CD4-positive, alpha-beta T cell treated with Interferon alpha-2 for 1 hour (primary cell): ENCODE measurements at regions not wholly inside any gene's neighbourhood (a gene's known extent, or its start where the extent isn't known, plus 50 kb on each side); places are given as distances from the start of the nearest gene placed in this dataset.
"Not testable (repeated sequence)": the region's sequence is repeated elsewhere in the genome, so short reads cannot be mapped to it uniquely, and the experiment has no call there.

ENCODE experiments used
- DNase-seq, 2 donors: peaks; one replicate each; pipeline ENCODE4 v3.0.0-alpha.2; 2020 to 2022

GRCh38 chr4:138790706-138791340 lies 224.8 kb upstream of the NOCT start:
- no peak for DNase-seq

DNA sequence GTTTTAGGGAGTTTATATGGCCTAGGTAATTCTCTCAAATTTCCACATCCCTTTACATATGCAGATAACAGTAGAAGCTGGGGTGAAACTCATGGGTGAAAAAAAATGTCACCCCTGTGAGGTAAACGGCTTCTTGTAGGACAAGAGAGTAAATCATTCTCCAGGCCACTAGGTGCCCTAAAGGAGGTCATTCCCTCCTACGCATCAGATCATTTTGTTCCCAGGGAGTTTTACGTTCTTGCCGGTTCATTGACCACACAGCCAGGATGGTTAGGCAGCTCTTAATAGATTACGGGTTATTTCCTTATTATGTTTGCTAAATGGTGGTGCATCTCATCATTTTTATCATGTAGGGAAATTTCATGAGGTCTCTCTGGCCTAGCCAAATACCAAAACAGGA lies 225.8 kb upstream of the NOCT start:
- no peak for DNase-seq

DNA sequence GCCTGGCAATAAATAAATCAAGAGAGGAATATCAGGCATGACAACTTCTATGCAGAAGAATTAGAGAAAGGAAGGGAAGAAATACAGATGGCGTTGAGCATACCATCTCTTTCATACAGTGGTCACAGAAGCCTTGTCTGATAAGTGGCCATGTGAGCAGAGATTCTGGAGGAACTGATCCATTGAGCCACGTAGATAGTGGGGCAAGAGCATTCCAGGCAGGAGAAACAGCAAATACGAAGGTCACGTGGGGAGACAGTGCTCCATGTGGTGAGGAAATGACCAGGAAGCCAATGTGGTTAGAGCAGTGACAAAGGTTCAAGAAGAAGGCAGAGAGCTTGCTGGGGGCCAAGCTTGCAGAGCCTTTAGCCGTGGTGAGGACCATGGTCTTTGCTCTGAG lies 226.7 kb upstream of the NOCT start:
- DNase-seq = no peak

DNA sequence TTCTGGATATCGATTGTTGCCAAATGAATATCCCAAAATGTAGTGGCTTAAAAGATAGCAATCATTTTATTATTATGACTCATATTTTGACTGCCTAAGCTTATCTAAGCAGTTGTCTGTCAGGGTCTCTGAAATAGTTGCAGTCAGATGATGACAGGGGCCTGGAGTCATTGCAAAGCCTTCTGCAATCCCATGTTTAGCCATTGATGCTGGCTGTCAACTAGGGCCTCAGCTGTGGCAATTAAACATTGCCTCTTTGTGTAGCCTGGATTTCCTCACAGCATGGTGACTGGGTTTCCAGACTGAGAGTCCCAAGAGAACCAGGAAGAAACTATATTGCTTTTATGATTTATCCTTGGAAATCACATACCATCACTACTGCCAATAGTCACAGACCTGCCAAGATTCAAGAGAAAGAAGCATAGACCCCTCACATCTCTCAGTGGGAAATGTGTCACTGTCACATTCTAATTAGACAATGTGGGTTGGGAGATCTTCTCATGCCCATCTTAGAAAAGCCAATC lies 227.3 kb upstream of the NOCT start:
- DNase-seq = no peak

- DNase-seq = not testable (repeated sequence)
These were observed 235.8 kb upstream of the NOCT start for GRCh38 chr4:138779761-138780160.

DNA sequence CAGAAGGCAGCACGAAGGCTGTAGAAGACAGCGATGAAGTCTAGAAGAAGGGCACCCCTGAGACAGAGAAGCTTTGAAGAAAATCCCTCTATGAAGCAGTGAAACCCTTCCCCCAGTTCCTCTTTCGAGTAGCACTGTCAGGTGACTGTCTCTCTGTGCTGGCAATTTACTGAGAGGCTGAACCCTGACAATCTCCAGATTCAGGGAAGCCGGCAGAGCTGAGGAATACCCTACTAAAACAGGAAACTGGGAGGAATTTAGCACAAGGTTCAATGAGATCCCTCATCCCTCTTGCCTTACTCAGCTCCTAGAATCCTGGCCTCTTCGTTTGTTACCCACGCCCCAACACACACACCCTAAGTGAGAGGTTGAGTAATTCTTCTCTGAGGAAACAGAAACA lies 239.7 kb upstream of the NOCT start:
- no peak for DNase-seq

DNA sequence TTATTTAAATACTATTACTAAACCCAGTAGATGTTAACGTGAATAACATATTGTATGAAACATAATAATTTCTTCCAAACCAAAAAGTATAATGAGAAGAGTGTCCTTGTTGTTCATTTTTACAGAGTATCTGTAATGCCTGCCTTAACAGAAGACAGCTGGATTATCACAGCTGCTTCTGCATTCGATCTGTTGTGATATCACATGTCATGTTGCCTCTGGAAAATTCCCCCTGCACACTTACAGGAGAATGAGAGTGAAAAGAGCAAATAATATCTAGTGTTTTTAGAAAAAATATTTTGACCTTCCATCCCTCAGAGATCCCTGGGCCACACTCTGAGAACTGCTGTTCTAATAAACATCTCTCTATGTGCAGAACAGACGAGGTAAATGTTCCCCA lies 240.1 kb upstream of the NOCT start:
- no peak for DNase-seq

- no peak for DNase-seq
These were observed 240.6 kb upstream of the NOCT start for GRCh38 chr4:138774940-138775339.

- not testable (repeated sequence) for DNase-seq
These were observed 241.5 kb upstream of the NOCT start for GRCh38 chr4:138774125-138774524.

DNA sequence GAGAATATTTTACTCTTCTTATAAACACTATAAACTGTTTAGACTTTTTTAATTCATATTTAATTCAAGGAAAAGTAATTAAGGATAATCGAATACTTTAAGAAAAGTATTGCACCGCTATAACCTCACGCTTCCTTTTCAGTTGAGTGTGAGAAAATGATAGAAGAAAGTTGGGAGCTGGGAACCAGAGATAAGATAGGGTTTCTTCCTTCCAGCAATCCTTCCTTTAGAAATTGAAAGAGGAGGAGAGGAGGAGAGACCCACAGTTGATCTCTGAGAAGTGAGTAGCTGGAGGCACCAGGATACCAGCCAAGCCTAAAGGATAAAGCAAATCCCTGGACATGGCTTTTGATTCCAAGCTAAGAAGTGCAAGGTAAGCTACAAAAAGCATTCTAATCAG lies 242.3 kb upstream of the NOCT start:
- no peak for DNase-seq

DNA sequence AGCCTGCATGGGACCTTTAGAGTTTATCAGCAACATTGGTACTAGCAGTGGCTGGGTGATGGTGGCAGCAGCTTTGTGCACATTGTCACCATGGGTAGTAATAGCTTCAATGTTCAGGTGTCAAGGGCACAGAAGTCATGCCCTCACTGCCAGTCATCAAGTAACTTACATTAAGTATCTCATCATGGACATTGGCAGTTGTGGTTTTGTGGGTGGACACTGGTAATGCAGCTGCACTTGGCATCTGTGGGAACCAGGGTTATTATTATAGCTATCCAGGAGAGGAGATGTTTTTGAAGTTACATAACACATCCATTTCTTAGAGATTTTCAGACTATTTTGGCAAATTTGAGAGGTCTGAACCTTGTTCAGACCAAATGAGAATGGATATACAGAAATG lies 243.2 kb upstream of the NOCT start:
- DNase-seq = no peak

DNA sequence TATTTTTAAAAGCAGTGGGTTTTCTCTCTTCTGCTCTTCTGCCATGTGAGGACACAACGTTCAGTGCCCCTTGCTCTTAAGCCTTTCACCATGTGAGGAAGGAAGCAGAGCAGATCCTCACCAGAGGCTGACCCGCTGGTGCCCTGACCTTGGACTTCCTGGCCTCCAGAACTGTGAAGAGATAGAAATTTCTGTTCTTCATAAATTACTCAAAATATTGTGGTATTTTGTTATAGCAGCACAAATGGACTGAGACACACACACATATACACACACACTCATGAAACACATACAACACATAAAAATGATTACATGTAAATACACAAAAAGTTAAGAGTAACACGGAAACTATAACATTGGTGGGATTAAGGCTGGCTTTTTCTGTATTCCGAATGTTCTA lies 244.8 kb upstream of the NOCT start:
- no peak for DNase-seq

GRCh38 chr4:138766332-138766731 lies 249.2 kb upstream of the NOCT start:
- no peak for DNase-seq

DNA sequence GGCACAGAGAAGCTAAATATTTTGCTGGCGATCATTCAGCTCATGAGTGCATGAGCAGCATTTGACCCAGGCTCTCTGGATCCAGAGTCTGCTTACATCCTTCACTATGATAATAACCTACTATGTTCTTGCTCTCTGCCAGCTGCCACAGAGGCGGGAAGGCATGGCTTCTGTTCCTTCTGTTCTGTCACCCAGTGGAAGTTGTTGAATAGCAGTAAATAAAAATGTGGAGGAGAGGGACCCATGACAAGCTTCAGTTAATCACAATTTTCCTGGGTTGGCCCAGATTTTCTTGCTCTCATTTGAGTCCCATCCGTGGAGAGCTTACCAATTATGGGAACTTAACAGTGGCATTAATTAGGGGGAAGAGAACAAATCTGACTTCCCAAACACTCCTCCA lies 250.1 kb upstream of the NOCT start:
- DNase-seq = no peak

DNA sequence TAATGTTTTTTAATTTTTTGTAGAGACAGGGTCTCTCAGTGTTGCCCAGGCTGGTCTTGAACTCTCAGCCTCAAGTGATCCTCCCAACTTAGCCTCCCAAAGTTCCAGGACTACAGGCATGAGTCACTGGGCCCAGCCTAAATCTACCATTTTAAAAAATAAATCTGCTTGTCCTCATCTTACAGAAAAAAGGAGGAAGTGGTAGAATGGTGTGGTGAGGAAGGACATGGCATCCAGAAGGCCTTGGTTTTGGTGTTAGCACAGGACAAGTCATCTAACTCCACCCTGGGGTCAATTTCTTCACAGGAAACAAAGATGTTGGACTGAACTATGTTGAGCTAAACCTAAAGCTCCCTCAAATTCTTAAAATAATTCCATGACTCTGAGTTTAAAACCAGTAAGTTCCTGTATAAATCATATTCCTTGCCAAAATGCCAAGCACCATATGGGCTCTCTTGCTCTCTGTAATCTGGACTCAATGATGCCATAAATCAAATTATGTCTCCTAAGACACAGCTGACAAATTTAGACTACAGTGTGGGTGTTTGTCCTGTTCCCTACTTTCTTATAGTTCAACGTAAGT lies 253.9 kb upstream of the NOCT start:
- no peak for DNase-seq

GRCh38 chr4:138759554-138759902 lies 256.1 kb upstream of the NOCT start:
- DNase-seq = no peak

GRCh38 chr4:138758876-138759553 lies 256.6 kb upstream of the NOCT start:
- no peak for DNase-seq

- no peak for DNase-seq
These were observed 257.4 kb upstream of the NOCT start for GRCh38 chr4:138758196-138758595.

DNA sequence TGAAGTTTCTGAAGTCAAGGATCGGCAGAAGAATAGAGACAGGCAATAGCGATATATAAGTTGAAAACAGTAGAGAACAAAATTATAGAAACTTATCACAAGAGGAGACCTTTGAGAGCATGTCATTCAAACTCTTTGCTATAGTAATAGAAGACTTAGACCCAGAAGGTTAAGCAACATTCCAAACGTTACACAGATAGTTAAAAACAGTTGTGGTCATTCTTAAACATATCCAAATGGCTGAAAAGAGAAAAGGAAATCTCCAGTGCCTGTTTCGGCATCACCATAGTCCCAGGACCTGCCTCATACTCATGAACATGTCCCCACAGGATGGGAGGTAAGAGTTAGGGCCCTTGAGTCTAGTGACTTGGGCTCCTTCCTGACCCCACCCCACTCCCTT lies 258.1 kb upstream of the NOCT start:
- DNase-seq = no peak

GRCh38 chr4:138756519-138756918 lies 259.1 kb upstream of the NOCT start:
- DNase-seq = no peak

- no peak for DNase-seq
These were observed 264.3 kb upstream of the NOCT start for GRCh38 chr4:138751309-138751708.

DNA sequence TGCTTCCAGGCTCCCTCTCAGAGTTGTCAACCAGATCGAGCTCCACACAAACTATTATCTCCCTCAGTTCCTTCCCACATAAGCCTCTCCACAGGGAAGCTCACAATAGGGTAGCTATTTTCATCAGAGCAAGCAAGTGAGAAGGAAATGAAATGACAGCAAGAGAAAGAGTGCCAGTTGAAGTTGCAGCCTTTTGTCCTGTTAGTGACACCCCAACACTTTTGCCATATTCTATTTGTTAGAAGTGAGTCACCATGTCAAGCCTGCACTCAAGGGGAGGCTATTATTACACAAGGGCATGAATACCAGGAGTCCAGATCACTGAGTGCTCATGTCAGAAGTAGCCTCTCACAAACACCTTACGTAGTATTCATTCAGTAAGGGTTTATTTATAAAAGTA lies 266.3 kb upstream of the NOCT start:
- no peak for DNase-seq

GRCh38 chr4:138741766-138742377 lies 273.7 kb upstream of the NOCT start:
- DNase-seq = no peak
